ENCODE measurements at regions not wholly inside any gene's neighbourhood (a gene's known extent, or its start where the extent isn't known, plus 50 kb on each side); places are given as distances from the start of the nearest gene placed in this dataset.

GRCh38 chr6:169398342-169399105, 144.9 kb upstream of the THBS2 start:
- RAD21 ChIA-PET (ENCODE audit: unreplicated experiment): no interaction called here

More at GRCh38 chr6:169398342-169399105, 144.9 kb upstream of the THBS2 start:
- DNase-seq (ENCODE audit: low read depth, low spot score): no peak
- H2AFZ ChIP-seq (ENCODE audit: control insufficient read depth, low read depth, low read length): no peak overlapping the region
- TF ChIP-seq MYC (IDR thresholded peaks at IDR 0.05; ENCODE audit: insufficient read depth, insufficient read length, insufficient replicate concordance, low read length, severe bottlenecking): no peak
- TF ChIP-seq PML (IDR thresholded peaks at IDR 0.05; ENCODE audit: low read length): no peak
- no peak for TF ChIP-seq STAT3 (IDR thresholded peaks at IDR 0.05; ENCODE audit: low read depth, low read length)
- TF ChIP-seq ATF7 (IDR thresholded peaks at IDR 0.05; ENCODE audit: low read depth): no peak
- TF ChIP-seq USF1 (IDR thresholded peaks at IDR 0.05; ENCODE audit: borderline replicate concordance, extremely low read length, insufficient read depth, low read depth, low read length): no peak
- TF ChIP-seq MEF2B (IDR thresholded peaks at IDR 0.05; ENCODE audit: partially characterized antibody, poor library complexity, severe bottlenecking): no peak
- no peak for TF ChIP-seq PBX3 (IDR thresholded peaks at IDR 0.05; ENCODE audit: insufficient replicate concordance, low read depth, low read length)
- no peak for TF ChIP-seq SPI1 (IDR thresholded peaks at IDR 0.05; ENCODE audit: borderline replicate concordance, insufficient read depth, low read depth, low read length)
- no peak for TF ChIP-seq BCL3 (IDR thresholded peaks at IDR 0.05; ENCODE audit: borderline replicate concordance, insufficient read depth, low read depth, low read length, poor library complexity, severe bottlenecking)
- no peak for TF ChIP-seq MLLT1 (IDR thresholded peaks at IDR 0.05)
- TF ChIP-seq CHD4 (IDR thresholded peaks at IDR 0.05): no peak
- WGBS (ENCODE audit: insufficient coverage, insufficient replicate concordance, low lambda C conversion rate, missing lambda C conversion rate): 15% methylated on average over 14 of the region's 14 CpGs
- H3K4me3 ChIP-seq: no peak overlapping the region
- H3K4me2 ChIP-seq (ENCODE audit: control insufficient read depth, insufficient read depth): no peak overlapping the region
- no peak for ATAC-seq
- SMC1A ChIA-PET (ENCODE audit: uncharacterized antibody, unreplicated experiment): no interaction called here
- FAIRE-seq: no peak
- CTCF ChIA-PET: no interaction called here
- H3K27ac ChIP-seq (ENCODE audit: control insufficient read depth, insufficient read depth): no peak overlapping the region
- intact Hi-C loops (cut with micrococcal nuclease; ENCODE audit: unreplicated experiment) (no loop called here), in situ Hi-C loops (cut with MboI) (no loop called here)
- no peaks in the 10 kb centered on the region for H3K36me3 ChIP-seq (ENCODE audit: control insufficient read depth in 2 of 2, insufficient read depth in 2 of 2, low read length in 1 of 2)
- H3K27me3 ChIP-seq (replicated peaks in 1 of 2; ENCODE audit: control insufficient read depth in 2 of 2, insufficient read depth in 2 of 2, low read length in 1 of 2): no peaks in the 10 kb centered on the region
- no peaks in the 10 kb centered on the region for H3K9me3 ChIP-seq (replicated peaks; ENCODE audit: control insufficient read depth, insufficient read depth, low read length)
- H3K9ac ChIP-seq (ENCODE audit: control insufficient read depth, insufficient read depth, low read length): no peak overlapping the region
- H3K4me1 ChIP-seq (ENCODE audit: control insufficient read depth, insufficient read depth, low read length): no peaks in the 10 kb centered on the region
- POLR2A ChIA-PET: no interaction called here
- no peaks in the 10 kb centered on the region for H3K79me2 ChIP-seq (ENCODE audit: control insufficient read depth, insufficient read depth, low read length)
- BruUV-seq (replicated peaks): no TSS peak
- H4K20me1 ChIP-seq (ENCODE audit: control insufficient read depth, insufficient read depth): no peaks in the 10 kb centered on the region
